HK-2 (cell line): ENCODE measurements at regions not wholly inside any gene's neighbourhood (a gene's known extent, or its start where the extent isn't known, plus 50 kb on each side); places are given as distances from the start of the nearest gene placed in this dataset.

Source experiments
- DNase-seq: peaks from one replicate; pipeline ENCODE4 v3.0.0-alpha.2; 2018; ENCODE audit not compliant: unreplicated experiment

GRCh38 chr12:30019366-30020140, 235.8 kb upstream of the TMTC1 start:
- no peak for DNase-seq

GRCh38 chr12:30016540-30017055, 232.9 kb upstream of the TMTC1 start:
- DNase-seq = no peak

GRCh38 chr12:30015631-30016337, 232.0 kb upstream of the TMTC1 start:
- no peak for DNase-seq

GRCh38 chr12:30014991-30015390, 231.2 kb upstream of the TMTC1 start:
- no peak for DNase-seq

- DNase-seq = no peak
Measured at GRCh38 chr12:30012816-30013450, 229.2 kb upstream of the TMTC1 start.

GRCh38 chr12:30010071-30011052, 226.6 kb upstream of the TMTC1 start:
- DNase-seq = no peak

- no peak for DNase-seq
Measured at GRCh38 chr12:30006021-30006420, 222.3 kb upstream of the TMTC1 start.

GRCh38 chr12:30003321-30003720, 219.6 kb upstream of the TMTC1 start:
- no peak for DNase-seq

GRCh38 chr12:30002677-30003076, 218.9 kb upstream of the TMTC1 start:
- DNase-seq = no peak

GRCh38 chr12:30000401-30000800, 216.7 kb upstream of the TMTC1 start:
- DNase-seq = no peak

GRCh38 chr12:29996993-29997392, 213.3 kb upstream of the TMTC1 start:
- DNase-seq = no peak

- DNase-seq = no peak
Measured at GRCh38 chr12:29992366-29992765, 208.6 kb upstream of the TMTC1 start.

GRCh38 chr12:29991924-29992323, 208.2 kb upstream of the TMTC1 start:
- DNase-seq = no peak

- DNase-seq = no peak
Measured at GRCh38 chr12:29990971-29991370, 207.2 kb upstream of the TMTC1 start.

GRCh38 chr12:29983851-29984250, 200.1 kb upstream of the TMTC1 start:
- no peak for DNase-seq

GRCh38 chr12:29980304-29980703, 196.6 kb upstream of the TMTC1 start:
- no peak for DNase-seq

- no peak for DNase-seq
Measured at GRCh38 chr12:29971446-29971845, 187.7 kb upstream of the TMTC1 start.

- no peak for DNase-seq
Measured at GRCh38 chr12:29970501-29970900, 186.8 kb upstream of the TMTC1 start.

- DNase-seq = no peak
Measured at GRCh38 chr12:29962276-29963035, 178.7 kb upstream of the TMTC1 start.

GRCh38 chr12:29961231-29961630, 177.5 kb upstream of the TMTC1 start:
- DNase-seq = no peak

- no peak for DNase-seq
Measured at GRCh38 chr12:29960122-29960521, 176.4 kb upstream of the TMTC1 start.
